Aorta (tissue), 5 donors: ENCODE measurements at regions not wholly inside any gene's neighbourhood (a gene's known extent, or its start where the extent isn't known, plus 50 kb on each side); places are given as distances from the start of the nearest gene placed in this dataset.
"Not testable (repeated sequence)": the region's sequence is repeated elsewhere in the genome, so short reads cannot be mapped to it uniquely, and the experiment has no call there.

Experiments used
- ATAC-seq: fragments of 200-7000 bp; cut with Tn5 transposase; one replicate; pipeline ENCODE4 v1.9.1; 2022; ENCODE audit warnings: moderate library complexity; ENCODE audit not compliant: low FRiP score
- DNase-seq, 2 donors: peaks; one replicate each; pipeline ENCODE4 v3.0.0-alpha.2; 2020
- H3K27ac ChIP-seq, 2 donors: one replicate each; pipeline ENCODE4 v1.5.1; 2013; ENCODE audit warnings: low read length in 2 of 2, mild to moderate bottlenecking in 2 of 2, moderate library complexity in 2 of 2, control low read depth in 1 of 2, inconsistent platforms in 1 of 2, low read depth in 1 of 2
- H3K27me3 ChIP-seq, 2 donors: one replicate each; pipeline ENCODE4 v1.6.1; 2013; ENCODE audit warnings: control low read depth in 1 of 2, low read length in 1 of 2, mild to moderate bottlenecking in 1 of 2, moderate library complexity in 1 of 2; ENCODE audit not compliant: insufficient read depth in 2 of 2, control insufficient read depth in 1 of 2
- H3K36me3 ChIP-seq, 2 donors: one replicate each; pipeline ENCODE4 v1.6.1; 2013; ENCODE audit warnings: control low read depth in 1 of 2, low read length in 1 of 2, mild to moderate bottlenecking in 1 of 2; ENCODE audit not compliant: insufficient read depth in 2 of 2, control insufficient read depth in 1 of 2
- H3K4me1 ChIP-seq, 2 donors: one replicate each; pipeline ENCODE4 v1.6.1; 2013; ENCODE audit warnings: low read length in 2 of 2, control low read depth in 1 of 2, mild to moderate bottlenecking in 1 of 2, moderate library complexity in 1 of 2; ENCODE audit not compliant: insufficient read depth in 2 of 2, control insufficient read depth in 1 of 2
- H3K4me3 ChIP-seq, 2 donors: one replicate each; pipeline ENCODE4 v1.5.1; 2013; ENCODE audit warnings: low read length in 2 of 2, control low read depth in 1 of 2, mild to moderate bottlenecking in 1 of 2
- H3K9me3 ChIP-seq: one replicate; pipeline ENCODE4 v1.6.1; 2013; ENCODE audit warnings: mild to moderate bottlenecking, low read length; ENCODE audit not compliant: control insufficient read depth
- WGBS, 2 donors: extraction: QIAGEN DNeasy Blood & Tissue Kit; methylation state at CpG; one replicate each; pipeline ENCODE4 v1.1.7; 2013; 5-methylcytosine and 5-hydroxymethylcytosine counted together
- intact Hi-C, 2 donors: fragments of 100-400 bp; cut with DNase I; formaldehyde crosslinking; loops; one replicate each; pipeline versions ENCODE4 v1.14.2 to v1.15.0; 2022
- donor health status: healthy with polysubstance abuse.
- donor health status: Bipolar disorder and iron deficiency.
- donor health status: DM: no; HTN: no; CAD: no.
- donor health status: DM: no; HTN: no; CAD: no.
- donor health status: DM: yes; HTN: yes; CAD: no.

DNA sequence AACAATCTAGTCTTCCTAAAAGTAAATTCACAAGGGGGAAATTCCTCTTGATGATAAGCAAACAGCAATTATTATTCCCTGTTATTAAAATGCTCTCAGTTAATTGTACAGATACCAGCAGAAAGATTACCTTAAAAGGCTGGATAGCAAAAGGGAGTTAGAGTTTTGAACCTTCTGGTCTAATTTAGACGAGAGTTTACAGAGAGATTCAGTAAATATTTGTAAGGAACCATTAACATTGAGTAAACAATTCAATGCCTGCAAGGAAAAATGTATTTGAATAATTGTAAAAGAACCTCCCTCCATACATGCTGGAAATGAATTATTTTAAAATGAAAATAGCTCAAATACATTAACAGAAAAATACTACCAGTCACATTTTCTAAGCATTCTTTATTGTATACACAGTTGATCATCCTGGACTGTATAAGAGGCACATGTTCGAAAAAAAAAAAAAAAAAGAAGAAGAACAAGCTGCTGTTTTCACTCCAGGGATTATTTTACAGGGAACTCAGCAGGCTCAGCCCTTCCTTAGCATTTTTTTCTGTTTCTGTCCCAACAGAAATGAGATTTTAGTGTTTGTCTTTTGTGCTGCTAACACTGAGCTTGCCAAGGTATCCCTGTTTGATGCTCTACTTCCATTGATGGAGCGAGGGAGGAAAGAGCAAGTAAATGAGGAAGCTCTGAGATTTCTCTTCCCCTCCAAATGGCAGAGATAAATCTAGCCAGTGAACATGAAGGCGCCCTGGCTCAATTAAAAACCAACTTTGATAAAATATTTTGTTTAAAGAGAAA, 141.1 kb downstream of the ENC1 start:
- no peak overlapping the region for H3K4me3 ChIP-seq
- H3K36me3 ChIP-seq = no peaks in the 10 kb centered on the region
- intact Hi-C loops = no loop called here
- H3K27me3 ChIP-seq = no peaks in the 10 kb centered on the region
- H3K27ac ChIP-seq = no peak overlapping the region
- H3K4me1 ChIP-seq = no peaks in the 10 kb centered on the region
- 85 to 88% methylated on average over 4 of the region's 4 CpGs for WGBS, 2 donors
- DNase-seq = no peak
- ATAC-seq = no peak
- H3K9me3 ChIP-seq = no peaks in the 10 kb centered on the region

DNA sequence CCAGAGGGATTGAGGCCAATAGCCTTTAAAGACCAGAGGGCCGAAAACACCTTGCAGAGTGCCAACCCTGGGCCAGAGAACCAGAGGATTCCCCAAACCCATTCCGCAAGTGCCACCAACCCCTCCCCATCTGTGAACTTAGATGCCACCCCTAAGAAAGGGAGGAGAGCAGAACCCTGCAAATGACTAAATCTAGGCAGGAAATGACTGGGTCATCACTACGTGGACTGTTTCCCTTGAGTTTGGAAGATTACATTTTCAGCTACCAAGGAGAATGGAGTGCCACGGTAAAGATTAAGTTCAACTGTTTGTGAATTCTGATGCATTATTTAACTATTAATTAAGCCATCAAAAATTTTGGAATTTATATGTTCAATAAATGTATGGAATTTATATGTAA, 142.8 kb downstream of the ENC1 start:
- Histone ChIP-seq H3K9me3 (no peaks in the 10 kb centered on the region), H3K27me3 (no peaks in the 10 kb centered on the region), H3K27ac (no peak overlapping the region), H3K4me1 (no peaks in the 10 kb centered on the region), H3K4me3 (no peak overlapping the region), H3K36me3 (no peaks in the 10 kb centered on the region)
- ATAC-seq = no peak
- DNase-seq = no peak
- 90 to 91% methylated on average over 4 of the region's 4 CpGs for WGBS, 2 donors
- intact Hi-C loops = no loop called here

DNA sequence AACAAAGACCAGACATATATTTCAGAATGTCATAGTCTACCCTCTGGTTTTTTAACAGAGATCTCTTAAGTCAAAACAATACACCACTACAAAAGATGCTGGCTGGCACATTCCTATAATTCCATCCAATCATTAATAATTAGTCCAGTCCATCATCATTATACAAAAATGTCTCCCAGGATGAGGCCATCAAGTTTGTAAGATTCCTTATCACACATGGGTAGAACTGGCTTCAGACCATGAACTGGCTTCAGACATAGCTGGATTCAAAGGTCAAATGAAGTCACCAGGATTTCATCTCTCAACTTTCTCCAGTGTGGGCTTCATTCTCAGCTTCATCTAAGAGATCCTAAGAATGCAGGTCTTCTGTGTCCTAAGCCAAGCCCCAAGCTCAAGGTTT, 147.1 kb downstream of the ENC1 start:
- ATAC-seq (no peak), DNase-seq (no peak)
- Histone ChIP-seq H3K27ac (no peak overlapping the region), H3K4me3 (no peak overlapping the region), H3K36me3 (no peaks in the 10 kb centered on the region), H3K27me3 (peaks cover 0 to 2% of the 10 kb centered on the region in 2 donors), H3K9me3 (no peaks in the 10 kb centered on the region), H3K4me1 (peaks cover 0 to 1% of the 10 kb centered on the region in 2 donors)
- intact Hi-C loops = no loop called here

DNA sequence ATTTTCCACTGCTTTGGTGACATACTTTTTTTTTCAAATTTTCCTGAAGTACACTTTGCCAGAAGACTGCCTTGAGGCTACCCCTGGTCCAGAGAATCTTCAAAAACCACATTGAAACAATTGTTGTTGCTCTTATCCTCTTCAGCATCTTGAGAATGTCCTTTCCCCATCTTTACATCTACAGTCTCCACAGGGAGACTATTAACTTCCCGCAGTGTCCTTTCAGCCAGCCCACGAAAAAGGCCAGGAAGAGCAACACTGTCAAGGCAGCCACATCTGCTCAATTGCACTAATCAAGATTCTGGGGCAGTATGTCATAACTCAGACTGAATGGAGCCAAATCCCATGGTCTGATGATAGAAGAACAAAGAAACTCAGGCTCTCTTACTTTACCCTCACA, 148.3 kb downstream of the ENC1 start:
- no peaks in the 10 kb centered on the region for H3K9me3 ChIP-seq
- H3K4me1 ChIP-seq = peaks cover 0 to 1% of the 10 kb centered on the region in 2 donors
- intact Hi-C loops = no loop called here
- no peak for ATAC-seq
- peaks cover 0 to 2% of the 10 kb centered on the region in 2 donors for H3K27me3 ChIP-seq
- H3K4me3 ChIP-seq = no peak overlapping the region
- WGBS, 2 donors = 44 to 67% methylated on average over 2 of the region's 2 CpGs
- DNase-seq = no peak
- H3K27ac ChIP-seq = no peak overlapping the region
- H3K36me3 ChIP-seq = no peaks in the 10 kb centered on the region

DNA sequence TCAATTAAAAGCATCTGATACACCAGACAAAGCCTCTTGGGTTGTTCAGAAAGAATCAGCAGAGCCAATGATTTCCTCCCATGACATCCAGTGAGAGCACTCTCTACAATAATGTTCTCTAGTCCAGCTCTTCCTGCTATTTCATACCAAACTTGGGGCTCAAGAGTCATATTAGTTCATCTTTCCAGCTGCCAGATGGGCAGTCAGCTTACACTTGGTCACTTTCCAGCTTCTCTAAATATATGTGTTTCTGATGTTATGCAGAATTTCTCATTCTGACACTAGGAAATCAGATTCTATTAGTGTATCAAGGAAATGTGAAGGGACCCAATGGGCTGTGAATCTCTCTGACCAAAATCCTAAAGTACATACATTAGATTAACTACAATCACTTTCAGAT, 148.9 kb downstream of the ENC1 start:
- Histone ChIP-seq H3K4me1 (peaks cover 0 to 1% of the 10 kb centered on the region in 2 donors), H3K36me3 (no peaks in the 10 kb centered on the region), H3K4me3 (no peak overlapping the region), H3K27me3 (peaks cover 0 to 2% of the 10 kb centered on the region in 2 donors), H3K9me3 (no peaks in the 10 kb centered on the region), H3K27ac (no peak overlapping the region)
- DNase-seq (no peak), ATAC-seq (no peak)
- intact Hi-C loops = no loop called here

DNA sequence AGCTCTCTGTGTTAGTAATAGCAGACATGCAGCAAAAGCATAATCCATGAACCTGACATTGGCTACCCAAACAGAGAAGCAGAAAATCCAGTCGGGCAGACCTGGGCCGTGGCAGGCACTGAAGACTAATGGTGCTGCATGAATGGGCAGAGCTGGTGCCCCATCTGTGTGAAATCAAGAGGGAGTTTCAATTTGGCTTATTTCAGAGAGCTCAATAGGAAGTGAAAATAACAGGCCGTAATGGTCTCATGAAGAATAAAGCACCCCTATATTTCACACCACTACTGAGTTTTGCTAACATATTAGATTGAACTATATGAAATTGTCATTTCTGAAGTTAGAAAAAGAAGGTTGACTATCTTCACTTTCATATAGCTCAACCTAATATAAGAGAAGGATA, 149.7 kb downstream of the ENC1 start:
- DNase-seq = no peak
- no peak for ATAC-seq
- Histone ChIP-seq H3K4me1 (peaks cover 0 to 1% of the 10 kb centered on the region in 2 donors), H3K27ac (no peak overlapping the region), H3K27me3 (peaks cover 0 to 2% of the 10 kb centered on the region in 2 donors), H3K9me3 (no peaks in the 10 kb centered on the region), H3K4me3 (no peak overlapping the region), H3K36me3 (no peaks in the 10 kb centered on the region)
- intact Hi-C loops = no loop called here
- WGBS, 2 donors = 93% methylated on average over 3 of the region's 3 CpGs

DNA sequence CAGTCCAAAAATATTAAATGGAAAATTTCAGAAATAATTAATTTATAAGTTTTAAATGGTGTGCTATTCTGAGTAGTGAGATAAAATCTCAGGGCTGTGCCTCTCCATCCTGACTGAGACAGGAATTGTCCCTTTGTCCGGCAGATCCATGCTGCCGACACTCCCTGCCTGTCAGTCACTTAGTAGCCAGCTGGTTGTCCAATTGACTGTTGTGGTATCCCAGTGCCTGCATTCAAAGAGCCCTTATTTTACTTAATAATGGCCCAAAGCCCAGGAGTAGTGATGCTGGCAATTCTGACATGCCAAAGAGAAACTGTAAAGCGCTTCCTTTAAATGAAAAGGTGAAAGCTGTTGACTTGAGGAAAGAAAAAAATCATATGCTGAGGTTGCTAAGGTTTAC, 157.5 kb downstream of the ENC1 start:
- Histone ChIP-seq H3K4me1 (no peaks in the 10 kb centered on the region), H3K9me3 (no peaks in the 10 kb centered on the region), H3K27ac (no peak overlapping the region), H3K27me3 (no peaks in the 10 kb centered on the region), H3K36me3 (no peaks in the 10 kb centered on the region), H3K4me3 (no peak overlapping the region)
- ATAC-seq (no peak), DNase-seq (no peak)
- intact Hi-C loops = no loop called here
- 71 to 76% methylated on average over 3 of the region's 3 CpGs for WGBS, 2 donors

DNA sequence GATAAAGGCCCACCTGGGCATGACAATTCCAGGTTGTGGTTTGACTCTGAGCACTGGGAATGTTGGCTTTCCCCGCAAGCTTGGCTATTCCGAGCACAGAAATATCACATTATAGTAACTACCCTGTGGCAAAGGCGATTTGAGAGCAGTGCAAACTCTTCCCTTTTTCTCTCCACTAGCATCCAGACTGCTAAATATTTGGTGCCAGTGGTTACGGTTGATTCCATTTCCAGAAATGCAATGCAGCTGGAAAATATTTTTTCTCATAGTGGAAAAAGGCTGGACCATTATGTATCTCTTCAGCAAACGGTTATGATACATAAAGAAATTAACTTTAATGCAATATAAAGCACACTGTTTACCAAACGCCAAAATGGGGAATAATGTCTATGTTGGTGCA, 158.0 kb downstream of the ENC1 start:
- intact Hi-C loops = no loop called here
- H3K27ac ChIP-seq = no peak overlapping the region
- 81 to 91% methylated on average over 6 of the region's 6 CpGs for WGBS, 2 donors
- ATAC-seq = no peak
- DNase-seq = no peak
- no peaks in the 10 kb centered on the region for H3K4me1 ChIP-seq
- no peaks in the 10 kb centered on the region for H3K9me3 ChIP-seq
- no peaks in the 10 kb centered on the region for H3K27me3 ChIP-seq
- H3K36me3 ChIP-seq = no peaks in the 10 kb centered on the region
- H3K4me3 ChIP-seq = no peak overlapping the region

DNA sequence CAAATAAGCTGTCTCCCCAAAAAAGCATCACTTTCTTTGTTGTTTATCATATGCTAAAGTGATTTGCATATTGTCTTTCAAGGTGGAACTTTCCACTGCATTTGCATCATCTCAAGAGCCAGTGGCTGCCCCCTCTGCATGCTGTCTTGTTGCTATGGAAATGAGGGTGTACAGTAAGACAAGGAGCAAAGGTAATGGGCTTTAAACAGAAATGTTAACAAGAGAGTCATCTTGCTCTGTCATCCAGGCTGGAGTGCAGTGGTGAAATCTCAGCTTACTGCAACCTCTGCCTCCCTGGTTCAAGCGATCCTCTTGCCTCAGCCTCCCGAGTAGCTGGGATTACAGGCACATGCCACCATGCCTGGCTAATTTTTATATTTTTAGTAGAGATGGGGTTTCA, 159.2 kb downstream of the ENC1 start:
- DNase-seq, intact Hi-C loops, ATAC-seq, H3K27me3 ChIP-seq, H3K9me3 ChIP-seq, H3K27ac ChIP-seq, H3K4me1 ChIP-seq, H3K4me3 ChIP-seq, H3K36me3 ChIP-seq: not testable (repeated sequence)
- 91 to 94% methylated on average over 2 of the region's 2 CpGs for WGBS, 2 donors
